GM23248 (cell line): ENCODE measurements at regions not wholly inside any gene's neighbourhood (a gene's known extent, or its start where the extent isn't known, plus 50 kb on each side); places are given as distances from the start of the nearest gene placed in this dataset.

Experiments
- EZH2 ChIP-seq: fragments of 200-600 bp; sonication (generic); IDR thresholded peaks from 2 replicates; pipeline ENCODE4 v1.6.1; 2018; ENCODE audit warnings: antibody characterized with exemption, mild to moderate bottlenecking; ENCODE audit not compliant: insufficient read depth, poor library complexity, severe bottlenecking
- EZH2phosphoT487 ChIP-seq: fragments of 200-600 bp; sonication (generic); IDR thresholded peaks from 2 replicates; pipeline ENCODE4 v1.6.1; 2018; ENCODE audit warnings: antibody characterized with exemption, moderate library complexity, mild to moderate bottlenecking, low read depth; ENCODE audit not compliant: insufficient read depth

GRCh38 chr6:66638518-66638917, 931.5 kb upstream of the EYS start:
- TF ChIP-seq EZH2 (no peak), EZH2phosphoT487 (no peak)
